ENCODE measurements at regions not wholly inside any gene's neighbourhood (a gene's known extent, or its start where the extent isn't known, plus 50 kb on each side); places are given as distances from the start of the nearest gene placed in this dataset.

GRCh38 chr3:96072226-96072625 lies 742.2 kb upstream of the EPHA6 start:
- TF ChIP-seq CTCF (IDR thresholded peaks at IDR 0.05) = no peak
- TF ChIP-seq POLR2A (IDR thresholded peaks at IDR 0.05) = no peak
- TF ChIP-seq POLR2AphosphoS5 (IDR thresholded peaks at IDR 0.05) = no peak

Data from stomach (tissue), 4 donors.